PC-3 (cell line): ENCODE measurements at regions not wholly inside any gene's neighbourhood (a gene's known extent, or its start where the extent isn't known, plus 50 kb on each side); places are given as distances from the start of the nearest gene placed in this dataset.

Experiments
- ATAC-seq: fragments of 200-7000 bp; cut with Tn5 transposase; 2 replicates; pipeline ENCODE4 v1.9.1; 2020; ENCODE audit warnings: mild to moderate bottlenecking, moderate library complexity
- BruUV-seq: library from RNA; stranded (reverse); fragments of 400-500 nt; replicated peaks from 2 replicates; lab custom pipeline; 2021; lab: Mats Ljungman, UMichigan
- CTCF ChIA-PET: fragments of 300-600 bp; sonication (Branson Sonifier 250); formaldehyde crosslinking; loops from one replicate; lab custom pipeline; 2022; ENCODE audit warnings: antibody characterized with exemption; lab: Charles Lee
- POLR2A ChIA-PET: fragments of 300-600 bp; sonication (Branson Sonifier 250); formaldehyde crosslinking; loops from one replicate; lab custom pipeline; 2022; ENCODE audit warnings: antibody characterized with exemption; ENCODE audit not compliant: unreplicated experiment; lab: Charles Lee
- DNase-seq: peaks from one replicate; pipeline ENCODE4 v3.0.0-alpha.2; 2015
- H2AFZ ChIP-seq: fragments of 300-600 bp; sonication (generic); 2 replicates; pipeline ENCODE4 v1.6.0; 2016; ENCODE audit warnings: antibody characterized with exemption, low read length
- H3F3A ChIP-seq: fragments of 300-600 bp; sonication (generic); one replicate; pipeline ENCODE4 v1.6.0; 2017; ENCODE audit warnings: antibody characterized with exemption, low read length, control low read depth, mild to moderate bottlenecking; ENCODE audit not compliant: unreplicated experiment
- H3K27ac ChIP-seq: fragments of 300-600 bp; sonication (generic); 2 replicates; pipeline ENCODE4 v1.5.1; 2016; ENCODE audit warnings: mild to moderate bottlenecking, low read length
- H3K27me3 ChIP-seq: fragments of 300-600 bp; sonication (generic); 2 replicates; pipeline ENCODE4 v1.6.1; 2016; ENCODE audit warnings: low read length, mixed read lengths
- H3K36me3 ChIP-seq: fragments of 300-600 bp; sonication (generic); 2 replicates; pipeline ENCODE4 v1.6.1; 2016; ENCODE audit warnings: low read depth, mixed run types, low read length, mixed read lengths
- H3K4me1 ChIP-seq: fragments of 300-600 bp; sonication (generic); 2 replicates; pipeline ENCODE4 v1.5.1; 2016; ENCODE audit warnings: low read length; ENCODE audit not compliant: insufficient read depth
- H3K4me2 ChIP-seq: fragments of 300-600 bp; sonication (generic); 2 replicates; pipeline ENCODE4 v1.6.0; 2016; ENCODE audit warnings: low read length
- H3K4me3 ChIP-seq: fragments of 300-600 bp; sonication (generic); 2 replicates; pipeline ENCODE4 v1.5.1; 2016; ENCODE audit warnings: mild to moderate bottlenecking, low read length, mixed read lengths
- H3K79me2 ChIP-seq: fragments of 300-600 bp; sonication (generic); 2 replicates; pipeline ENCODE4 v1.6.1; 2017; ENCODE audit warnings: low read length, mixed read lengths
- H3K9ac ChIP-seq: fragments of 300-600 bp; sonication (generic); 2 replicates; pipeline ENCODE4 v1.6.0; 2016; ENCODE audit warnings: mild to moderate bottlenecking, low read length
- H3K9me2 ChIP-seq: fragments of 300-600 bp; sonication (generic); replicated peaks from 2 replicates; pipeline ENCODE4 v1.6.1; 2016; ENCODE audit warnings: mixed run types, low read length, mixed read lengths
- H3K9me3 ChIP-seq: fragments of 300-600 bp; sonication (generic); 2 replicates; pipeline ENCODE4 v1.6.1; 2016; ENCODE audit warnings: low read length, mixed read lengths
- H4K20me1 ChIP-seq: fragments of 300-600 bp; sonication (generic); 2 replicates; pipeline ENCODE4 v1.6.1; 2016; ENCODE audit warnings: low read length, mixed read lengths
- EZH2 ChIP-seq: fragments of 300-600 bp; sonication (generic); IDR thresholded peaks from one replicate; pipeline ENCODE4 v1.6.1; 2017; ENCODE audit warnings: antibody characterized with exemption, mild to moderate bottlenecking, low read length; ENCODE audit not compliant: unreplicated experiment
- EZH2phosphoT487 ChIP-seq: fragments of 300-600 bp; sonication (generic); IDR thresholded peaks from 2 replicates; pipeline ENCODE4 v1.6.1; 2018; ENCODE audit warnings: mild to moderate bottlenecking, antibody characterized with exemption, low read length, borderline replicate concordance
- intact Hi-C: fragments of 100-400 bp; cut with micrococcal nuclease; formaldehyde crosslinking; loops from 2 replicates; pipeline ENCODE4 v1.9.0; 2023
- TF ChIP-seq, protein P1 (sequence below): fragments of 300-600 bp; sonication (generic); conservative IDR thresholded peaks from 2 replicates; pipeline ENCODE4 v1.5.1; 2017; ENCODE audit warnings: antibody characterized with exemption, low read depth, mild to moderate bottlenecking, low read length

DNA sequence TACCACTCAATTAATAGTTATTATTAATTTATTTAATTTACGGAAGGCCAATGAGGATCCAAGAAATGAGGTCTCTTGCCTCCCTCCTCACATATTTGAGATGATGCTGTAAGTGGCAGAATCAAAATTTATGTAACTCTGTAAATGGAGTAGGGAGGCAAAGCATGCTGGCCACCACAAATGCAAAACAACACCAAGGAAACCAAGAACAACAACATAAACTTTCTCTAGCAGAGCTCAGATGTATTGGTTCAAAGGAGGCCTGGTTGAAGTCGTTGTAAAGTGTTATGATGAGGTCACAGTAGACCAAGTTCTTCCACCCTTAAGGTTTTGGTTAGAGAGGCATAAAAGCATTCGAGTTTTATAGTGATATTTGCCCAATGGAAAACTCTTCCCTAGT lies 194.8 kb upstream of the FAT1 start:
- H3K4me1 ChIP-seq: no peaks in the 10 kb centered on the region
- DNase-seq (no peak), ATAC-seq (no peak)
- TF ChIP-seq EZH2phosphoT487 (no peak), EZH2 (no peak)
- TF ChIP-seq, protein P1, sequence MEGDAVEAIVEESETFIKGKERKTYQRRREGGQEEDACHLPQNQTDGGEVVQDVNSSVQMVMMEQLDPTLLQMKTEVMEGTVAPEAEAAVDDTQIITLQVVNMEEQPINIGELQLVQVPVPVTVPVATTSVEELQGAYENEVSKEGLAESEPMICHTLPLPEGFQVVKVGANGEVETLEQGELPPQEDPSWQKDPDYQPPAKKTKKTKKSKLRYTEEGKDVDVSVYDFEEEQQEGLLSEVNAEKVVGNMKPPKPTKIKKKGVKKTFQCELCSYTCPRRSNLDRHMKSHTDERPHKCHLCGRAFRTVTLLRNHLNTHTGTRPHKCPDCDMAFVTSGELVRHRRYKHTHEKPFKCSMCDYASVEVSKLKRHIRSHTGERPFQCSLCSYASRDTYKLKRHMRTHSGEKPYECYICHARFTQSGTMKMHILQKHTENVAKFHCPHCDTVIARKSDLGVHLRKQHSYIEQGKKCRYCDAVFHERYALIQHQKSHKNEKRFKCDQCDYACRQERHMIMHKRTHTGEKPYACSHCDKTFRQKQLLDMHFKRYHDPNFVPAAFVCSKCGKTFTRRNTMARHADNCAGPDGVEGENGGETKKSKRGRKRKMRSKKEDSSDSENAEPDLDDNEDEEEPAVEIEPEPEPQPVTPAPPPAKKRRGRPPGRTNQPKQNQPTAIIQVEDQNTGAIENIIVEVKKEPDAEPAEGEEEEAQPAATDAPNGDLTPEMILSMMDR: no peak
- no peaks in the 10 kb centered on the region for H3F3A ChIP-seq
- H3K36me3 ChIP-seq: no peaks in the 10 kb centered on the region
- no peaks in the 10 kb centered on the region for H4K20me1 ChIP-seq
- H3K79me2 ChIP-seq: no peaks in the 10 kb centered on the region
- no peak overlapping the region for H3K4me2 ChIP-seq
- H3K9me3 ChIP-seq: no peaks in the 10 kb centered on the region
- no peaks in the 10 kb centered on the region for H3K9me2 ChIP-seq
- ChIA-PET CTCF (no interaction called here), POLR2A (no interaction called here)
- no TSS peak for BruUV-seq
- no peak overlapping the region for H3K9ac ChIP-seq
- no peak overlapping the region for H3K27ac ChIP-seq
- no peak overlapping the region for H3K4me3 ChIP-seq
- no peaks in the 10 kb centered on the region for H3K27me3 ChIP-seq
- no peak overlapping the region for H2AFZ ChIP-seq
- intact Hi-C loops: no loop called here

DNA sequence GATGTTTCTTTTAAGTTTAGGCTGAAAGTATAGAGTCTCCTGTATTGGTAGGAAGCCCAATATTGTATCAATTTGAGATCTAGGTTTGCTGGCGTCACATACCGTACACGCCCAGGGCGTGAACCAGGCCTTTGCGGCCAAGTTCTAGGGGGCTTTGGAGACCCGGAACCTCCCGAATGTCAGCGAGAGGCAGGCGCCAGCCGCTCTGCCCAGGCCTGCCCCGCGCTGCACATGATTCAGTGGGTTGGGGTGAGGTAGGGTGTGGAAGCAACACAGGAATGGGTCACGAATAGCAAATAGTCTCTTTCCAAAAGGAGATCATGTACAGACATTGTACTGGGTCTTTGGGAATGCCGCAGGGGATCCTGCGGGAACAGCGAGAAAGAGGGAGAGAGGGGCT lies 195.7 kb upstream of the FAT1 start:
- H3K9me3 ChIP-seq: no peaks in the 10 kb centered on the region
- no peak overlapping the region for H3K4me3 ChIP-seq
- H3K79me2 ChIP-seq: no peaks in the 10 kb centered on the region
- H3K9ac ChIP-seq: no peak overlapping the region
- ChIA-PET POLR2A (no interaction called here), CTCF (no interaction called here)
- no TSS peak for BruUV-seq
- H3K4me2 ChIP-seq: no peak overlapping the region
- ATAC-seq: no peak
- DNase-seq: no peak
- no peaks in the 10 kb centered on the region for H3K27me3 ChIP-seq
- no peaks in the 10 kb centered on the region for H3K4me1 ChIP-seq
- H2AFZ ChIP-seq: no peak overlapping the region
- H3K9me2 ChIP-seq: no peaks in the 10 kb centered on the region
- H3K27ac ChIP-seq: no peak overlapping the region
- TF ChIP-seq, protein P1: no peak
- H3F3A ChIP-seq: no peaks in the 10 kb centered on the region
- intact Hi-C loops: no loop called here
- no peaks in the 10 kb centered on the region for H3K36me3 ChIP-seq
- H4K20me1 ChIP-seq: no peaks in the 10 kb centered on the region

DNA sequence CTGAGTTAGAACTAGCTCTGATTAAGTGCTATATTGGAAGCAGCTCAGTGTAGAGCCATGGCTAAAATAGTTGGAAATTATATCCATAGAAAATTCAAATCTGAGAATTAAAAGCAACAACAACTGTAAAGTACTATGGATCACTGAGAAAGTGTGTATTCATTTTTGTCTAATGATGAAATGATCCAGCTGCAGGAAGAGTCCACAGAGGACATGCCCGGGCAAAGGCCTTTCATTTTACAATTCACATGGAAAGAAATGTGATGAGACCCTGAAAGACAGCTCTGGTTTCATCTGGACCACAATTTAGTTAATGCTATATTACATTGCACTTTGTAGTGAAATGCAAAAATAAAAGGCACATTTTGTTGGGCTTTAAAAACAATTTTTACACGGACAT lies 196.8 kb upstream of the FAT1 start:
- H3K79me2 ChIP-seq: no peaks in the 10 kb centered on the region
- no peaks in the 10 kb centered on the region for H3K27me3 ChIP-seq
- ChIA-PET CTCF (no interaction called here), POLR2A (no interaction called here)
- no peak overlapping the region for H2AFZ ChIP-seq
- intact Hi-C loops: no loop called here
- no peak overlapping the region for H3K4me2 ChIP-seq
- DNase-seq (no peak), ATAC-seq (no peak)
- no peak for TF ChIP-seq EZH2phosphoT487
- no peak for TF ChIP-seq EZH2
- TF ChIP-seq, protein P1: no peak
- BruUV-seq: no TSS peak
- H4K20me1 ChIP-seq: no peaks in the 10 kb centered on the region
- no peaks in the 10 kb centered on the region for H3K9me3 ChIP-seq
- H3K4me3 ChIP-seq: no peak overlapping the region
- no peaks in the 10 kb centered on the region for H3F3A ChIP-seq
- H3K9ac ChIP-seq: no peak overlapping the region
- H3K36me3 ChIP-seq: no peaks in the 10 kb centered on the region
- H3K27ac ChIP-seq: no peak overlapping the region
- no peaks in the 10 kb centered on the region for H3K4me1 ChIP-seq
- H3K9me2 ChIP-seq: no peaks in the 10 kb centered on the region
